T-cell (primary cell): ENCODE measurements at regions not wholly inside any gene's neighbourhood (a gene's known extent, or its start where the extent isn't known, plus 50 kb on each side); places are given as distances from the start of the nearest gene placed in this dataset.

Source experiments
- ATAC-seq, 4 experiments: fragments of 200-7000 bp in 3 of 4; fragments of 150-1000 bp in 1 of 4; cut with Tn5 transposase; replicated peaks in 1 of 4; 1 replicate in 3 of 4; 2 replicates in 1 of 4; pipeline ENCODE4 v1.10.0; 2021; ENCODE audit warnings: moderate library complexity in 3 of 4, mild to moderate bottlenecking in 2 of 4, moderate number of reproducible peaks in 1 of 4
- CTCF ChIA-PET, 2 donors: fragments of 300-600 bp; sonication (Branson Sonifier 250); formaldehyde crosslinking; loops; one replicate each; lab custom pipeline; 2022; ENCODE audit warnings: antibody characterized with exemption in 2 of 2; lab: Charles Lee
- POLR2A ChIA-PET, 2 donors: fragments of 300-600 bp; sonication (Branson Sonifier 250); formaldehyde crosslinking; loops; one replicate each; lab custom pipeline; 2022; ENCODE audit warnings: antibody characterized with exemption in 2 of 2; lab: Charles Lee
- DNase-seq, 35 experiments: peaks; one replicate each; pipeline versions ENCODE4 v3.0.0 to v3.0.0-alpha.2; 2013 to 2023
- H3K27ac ChIP-seq: one replicate; pipeline ENCODE4 v1.5.1; 2013; ENCODE audit warnings: low read length
- H3K27me3 ChIP-seq, 2 experiments: replicated peaks in 1 of 2; 1 replicate in 1 of 2; 2 replicates in 1 of 2; pipeline versions ENCODE4 v1.6.1 to v1.7.0; 2013; ENCODE audit warnings: low read length in 1 of 2, mixed read lengths in 1 of 2; ENCODE audit not compliant: control insufficient read depth in 2 of 2, insufficient read depth in 2 of 2; ENCODE audit errors: extremely low read depth in 1 of 2
- H3K36me3 ChIP-seq, 2 donors: 1 replicate in 1 of 2; 2 replicates in 1 of 2; pipeline versions ENCODE4 v1.6.1 to v1.7.0; 2013; ENCODE audit warnings: low read length in 1 of 2; ENCODE audit not compliant: control insufficient read depth in 2 of 2, insufficient read depth in 1 of 2; ENCODE audit errors: extremely low read depth in 1 of 2
- H3K4me1 ChIP-seq, 2 experiments: 1 replicate in 1 of 2; 2 replicates in 1 of 2; pipeline versions ENCODE4 v1.6.1 to v1.7.0; 2013; ENCODE audit warnings: low read length in 2 of 2, mixed read lengths in 1 of 2; ENCODE audit not compliant: insufficient read depth in 2 of 2, control insufficient read depth in 1 of 2; ENCODE audit errors: extremely low read depth in 1 of 2
- H3K4me3 ChIP-seq, 2 donors: 1 replicate in 1 of 2; 2 replicates in 1 of 2; pipeline versions ENCODE4 v1.5.1 to v1.7.0; 2013; ENCODE audit warnings: mild to moderate bottlenecking in 2 of 2, low read length in 1 of 2, moderate library complexity in 1 of 2; ENCODE audit not compliant: control insufficient read depth in 1 of 2; ENCODE audit errors: extremely low read depth in 1 of 2
- H3K9me3 ChIP-seq: 2 replicates; pipeline ENCODE4 v1.7.0; 2013
- H3K27ac Mint-ChIP-seq, 2 donors: one replicate each; pipeline ENCODE4 v1.8.0; 2020 to 2021; ENCODE audit warnings: mild to moderate bottlenecking in 2 of 2, mixed read lengths in 2 of 2
- H3K27me3 Mint-ChIP-seq, 2 donors: one replicate each; pipeline ENCODE4 v1.8.0; 2021 to 2022; ENCODE audit warnings: mixed read lengths in 2 of 2
- H3K36me3 Mint-ChIP-seq: one replicate; pipeline ENCODE4 v1.8.0; 2021; ENCODE audit warnings: mixed read lengths
- H3K4me1 Mint-ChIP-seq, 3 donors: one replicate each; pipeline ENCODE4 v1.8.0; 2020 to 2022; ENCODE audit warnings: mixed read lengths in 3 of 3, mild to moderate bottlenecking in 1 of 3
- H3K4me3 Mint-ChIP-seq, 3 donors: one replicate each; pipeline ENCODE4 v1.8.0; 2020 to 2022; ENCODE audit warnings: mild to moderate bottlenecking in 3 of 3, mixed read lengths in 3 of 3, moderate library complexity in 3 of 3
- H3K9me3 Mint-ChIP-seq, 3 donors: one replicate each; pipeline ENCODE4 v1.8.0; 2020 to 2022; ENCODE audit warnings: mixed read lengths in 3 of 3
- WGBS: methylation state at CpG from one replicate; pipeline ENCODE4 v1.1.5; 2013; ENCODE audit warnings: missing lambda C conversion rate; ENCODE audit not compliant: insufficient coverage; 5-methylcytosine and 5-hydroxymethylcytosine counted together

- Mint-ChIP-seq H3K27me3 (peaks cover 43 to 60% of the 10 kb centered on the region in 2 donors), H3K4me1 (peaks cover 0 to under 1% (median 0%) of the 10 kb centered on the region in 3 donors), H3K27ac (no peak overlapping the region), H3K9me3 (no peaks in the 10 kb centered on the region), H3K36me3 (no peaks in the 10 kb centered on the region), H3K4me3 (no peak overlapping the region)
- POLR2A ChIA-PET, result no interaction called here
- Histone ChIP-seq H3K4me3 (no peak overlapping the region), H3K4me1 (no peaks in the 10 kb centered on the region), H3K27me3 (peaks cover under 1 to 34% of the 10 kb centered on the region in 2 experiments), H3K36me3 (no peaks in the 10 kb centered on the region), H3K27ac (no peak overlapping the region), H3K9me3 (no peaks in the 10 kb centered on the region)
- CTCF ChIA-PET, result no interaction called here
- ATAC-seq (no peak), DNase-seq (no peak)
- WGBS, result 88% methylated on average over 2 of the region's 11 CpGs
These were observed 66.7 kb upstream of the EIF5 start for GRCh38 chr14:103267226-103267910.

DNA sequence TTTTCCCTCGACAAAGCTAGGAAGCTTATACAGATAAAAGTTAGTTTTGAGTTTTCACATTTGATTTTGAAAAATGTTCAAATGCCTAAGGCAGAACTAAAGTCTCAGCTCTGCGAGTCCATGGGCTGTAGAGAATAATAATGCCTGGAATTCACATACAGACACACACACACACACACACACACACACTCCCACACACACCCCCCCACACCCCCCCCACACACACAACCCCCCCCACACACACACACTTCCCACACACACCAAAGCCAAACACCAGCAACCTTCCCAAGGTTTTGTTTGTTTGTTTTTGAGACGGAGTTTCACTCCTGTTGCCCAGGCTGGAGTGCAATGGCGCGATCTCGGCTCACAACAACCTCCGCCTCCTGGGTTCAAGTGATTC, 62.8 kb upstream of the EIF5 start:
- peaks cover 2 to 42% of the 10 kb centered on the region in 2 experiments for H3K27me3 ChIP-seq

DNA sequence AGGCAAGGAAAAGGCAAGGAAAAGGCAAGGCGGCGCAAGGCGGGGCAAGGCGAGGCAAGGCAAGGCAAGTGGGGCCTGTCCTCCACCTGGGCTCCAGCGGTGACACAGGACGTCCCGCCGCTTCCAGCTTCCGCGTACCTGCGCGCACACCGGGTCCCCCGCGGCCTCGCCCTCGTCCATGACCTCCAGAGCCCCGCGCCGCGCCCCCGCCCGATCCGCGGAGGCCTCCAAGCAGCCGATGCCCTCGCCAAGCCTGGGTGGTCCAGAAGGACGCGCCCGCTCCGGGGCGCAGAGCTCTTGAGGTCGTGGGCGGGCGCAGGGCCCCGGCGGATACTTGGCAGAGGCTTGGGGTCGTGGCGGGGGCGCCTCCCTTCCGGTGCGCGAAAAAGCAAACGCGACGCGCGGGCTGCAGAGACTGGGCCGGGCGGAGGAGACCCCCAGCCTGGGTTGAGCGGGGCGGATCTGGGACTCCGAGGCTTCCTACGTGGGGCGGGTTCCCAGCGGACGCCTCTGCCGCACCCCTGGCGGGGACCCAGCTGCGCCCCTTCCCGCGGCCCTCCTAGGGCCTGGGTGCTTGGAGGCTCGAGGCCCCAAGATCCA, 60.8 kb upstream of the EIF5 start:
- Mint-ChIP-seq H3K27ac (no peak overlapping the region), H3K4me3 (no peak overlapping the region), H3K9me3 (no peaks in the 10 kb centered on the region), H3K27me3 (peaks cover 39 to 54% of the 10 kb centered on the region in 2 donors), H3K4me1 (peaks cover 0 to 3% (median 0%) of the 10 kb centered on the region in 3 donors), H3K36me3 (no peaks in the 10 kb centered on the region)
- DNase-seq (no peak), ATAC-seq (no peak)
- Histone ChIP-seq H3K27ac (no peak overlapping the region), H3K27me3 (peaks cover 2 to 42% of the 10 kb centered on the region in 2 experiments), H3K4me3 (no peak overlapping the region), H3K9me3 (no peaks in the 10 kb centered on the region), H3K36me3 (no peaks in the 10 kb centered on the region), H3K4me1 (peaks cover 0 to 3% of the 10 kb centered on the region in 2 experiments)
- CTCF ChIA-PET, result no interaction called here
- POLR2A ChIA-PET, result no interaction called here
- WGBS, result 9% methylated on average over 62 of the region's 63 CpGs

More for the DNA sequence above, 62.8 kb upstream of the EIF5 start:
- Mint-ChIP-seq H3K4me1 (peaks cover 0 to 3% (median 0%) of the 10 kb centered on the region in 3 donors), H3K27ac (no peak overlapping the region), H3K36me3 (no peaks in the 10 kb centered on the region), H3K27me3 (peaks cover 46 to 62% of the 10 kb centered on the region in 2 donors), H3K9me3 (no peaks in the 10 kb centered on the region), H3K4me3 (no peak overlapping the region)
- POLR2A ChIA-PET, result no interaction called here
- WGBS, result 100% methylated on average over 2 of the region's 7 CpGs
- H3K4me1 ChIP-seq, result peaks cover 0 to 3% of the 10 kb centered on the region in 2 experiments
- no peaks in the 10 kb centered on the region for H3K9me3 ChIP-seq
- no peaks in the 10 kb centered on the region for H3K36me3 ChIP-seq
- no peak for DNase-seq
- no peak overlapping the region for H3K27ac ChIP-seq
- ATAC-seq, result no peak
- CTCF ChIA-PET, result no interaction called here
- no peak overlapping the region for H3K4me3 ChIP-seq

DNA sequence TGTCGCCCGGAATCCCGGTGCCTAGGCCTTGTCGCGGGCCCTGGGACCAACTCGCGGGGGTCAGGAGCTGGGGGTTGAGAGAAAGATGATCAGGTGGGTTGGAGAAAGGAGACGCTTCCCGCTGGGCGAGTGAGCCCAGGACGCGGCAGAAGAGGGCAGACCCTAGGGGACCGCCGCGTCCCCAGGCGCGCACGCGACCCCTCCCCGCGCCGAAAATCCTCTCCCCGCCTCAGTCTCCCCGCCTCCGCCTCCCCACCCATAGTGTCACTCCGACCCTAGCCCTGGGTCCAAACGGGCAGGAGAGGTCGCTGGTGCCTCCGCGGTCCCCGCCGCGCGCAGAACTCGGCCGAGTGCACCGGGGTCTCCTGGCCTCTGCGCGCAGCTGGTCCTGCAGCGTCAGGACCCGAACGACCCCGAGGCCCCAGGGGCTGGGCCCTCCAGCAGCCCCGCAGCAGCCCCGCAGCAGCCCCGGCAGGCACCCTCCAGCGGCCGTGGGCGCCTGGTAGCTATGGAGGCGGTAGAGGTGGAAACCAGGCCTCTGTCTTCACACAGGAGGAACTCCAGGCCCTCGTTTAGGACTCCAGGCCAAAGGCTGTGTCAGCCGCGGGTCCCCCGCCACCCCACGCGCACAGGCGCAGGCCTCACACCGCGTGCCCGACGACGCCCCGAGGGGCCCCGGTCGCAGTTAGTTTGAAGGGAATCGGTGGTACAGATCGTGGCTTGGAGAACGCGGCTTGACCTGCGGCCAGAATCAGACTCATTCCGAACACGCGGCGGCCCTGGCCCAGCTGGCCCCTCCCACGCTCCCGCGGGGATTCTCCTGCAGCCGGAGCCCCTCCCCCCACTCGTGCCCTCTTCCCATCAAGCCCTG, 60.1 kb upstream of the EIF5 start:
- H3K4me1 Mint-ChIP-seq, result peaks cover 0 to 3% (median 0%) of the 10 kb centered on the region in 3 donors
- no peaks in the 10 kb centered on the region for H3K9me3 Mint-ChIP-seq
- H3K36me3 Mint-ChIP-seq, result no peaks in the 10 kb centered on the region
- 22% methylated on average over 75 of the region's 79 CpGs for WGBS
- ChIA-PET CTCF (no interaction called here), POLR2A (no interaction called here)
- no peak overlapping the region for H3K27ac Mint-ChIP-seq
- no peaks in the 10 kb centered on the region for H3K9me3 ChIP-seq
- H3K4me3 Mint-ChIP-seq, result no peak overlapping the region
- H3K27ac ChIP-seq, result no peak overlapping the region
- peaks cover 0 to 3% of the 10 kb centered on the region in 2 experiments for H3K4me1 ChIP-seq
- DNase-seq (no peak), ATAC-seq (no peak)
- H3K36me3 ChIP-seq, result no peaks in the 10 kb centered on the region
- H3K27me3 Mint-ChIP-seq, result peaks cover 38 to 56% of the 10 kb centered on the region in 2 donors
- no peak overlapping the region for H3K4me3 ChIP-seq
- H3K27me3 ChIP-seq, result peaks cover 2 to 47% of the 10 kb centered on the region in 2 experiments

GRCh38 chr14:103275000-103275399, 59.0 kb upstream of the EIF5 start:
- Histone ChIP-seq H3K36me3 (no peaks in the 10 kb centered on the region), H3K27ac (no peak overlapping the region), H3K4me1 (peaks cover 0 to 6% of the 10 kb centered on the region in 2 experiments), H3K27me3 (peaks cover 4 to 52% of the 10 kb centered on the region in 2 experiments), H3K4me3 (no peak overlapping the region), H3K9me3 (no peaks in the 10 kb centered on the region)
- ATAC-seq (no peak), DNase-seq (no peak)
- Mint-ChIP-seq H3K27ac (no peak overlapping the region), H3K27me3 (peaks cover 33 to 57% of the 10 kb centered on the region in 2 donors), H3K4me3 (no peak overlapping the region), H3K36me3 (no peaks in the 10 kb centered on the region), H3K4me1 (peaks cover 0 to 9% (median 4%) of the 10 kb centered on the region in 3 donors), H3K9me3 (no peaks in the 10 kb centered on the region)
- ChIA-PET CTCF (no interaction called here), POLR2A (no interaction called here)

GRCh38 chr14:103277931-103278330, 56.1 kb upstream of the EIF5 start:
- Histone ChIP-seq H3K4me3 (no peak overlapping the region), H3K36me3 (no peaks in the 10 kb centered on the region), H3K27me3 (peaks cover 11 to 59% of the 10 kb centered on the region in 2 experiments), H3K4me1 (peaks cover 0 to 6% of the 10 kb centered on the region in 2 experiments), H3K27ac (no peak overlapping the region), H3K9me3 (no peaks in the 10 kb centered on the region)
- Mint-ChIP-seq H3K9me3 (no peaks in the 10 kb centered on the region), H3K4me3 (no peak overlapping the region), H3K27me3 (peaks cover 35 to 66% of the 10 kb centered on the region in 2 donors), H3K4me1 (peaks cover 0 to 12% (median 6%) of the 10 kb centered on the region in 3 donors), H3K27ac (no peak overlapping the region), H3K36me3 (no peaks in the 10 kb centered on the region)
- ATAC-seq (no peak), DNase-seq (no peak)
- POLR2A ChIA-PET, result interaction anchor here in 1 of 2 donors (0.6 kb wide), 1 partner anchor 92 kb away, joined by 14 read pairs; no protein-coding TSS in a partner anchor
- CTCF ChIA-PET, result interaction anchor here in 1 of 2 donors (0.7 kb wide), 1 partner anchor 510 kb away, joined by 4 read pairs; no protein-coding TSS in a partner anchor
- 83% methylated on average over 4 of the region's 8 CpGs for WGBS
